MCF 10A (cell line): ENCODE measurements at regions not wholly inside any gene's neighbourhood (a gene's known extent, or its start where the extent isn't known, plus 50 kb on each side); places are given as distances from the start of the nearest gene placed in this dataset.

Experiments
- BruUV-seq: library from RNA; stranded (reverse); fragments of 400-500 nt; replicated peaks from 2 replicates; lab custom pipeline; 2021; lab: Mats Ljungman, UMichigan
- CTCF ChIA-PET: fragments of 300-600 bp; sonication (Branson Sonifier 250); formaldehyde crosslinking; extraction: SDS; loops from one replicate; lab custom pipeline; 2021; ENCODE audit warnings: antibody characterized with exemption, inconsistent platforms; lab: Yijun Ruan, JAX
- POLR2A ChIA-PET: fragments of 300-600, 350-650 bp; sonication (Branson Sonifier 250); formaldehyde crosslinking; extraction: SDS; loops from one replicate; lab custom pipeline; 2020; ENCODE audit warnings: antibody characterized with exemption, inconsistent platforms; lab: Yijun Ruan, JAX
- DNase-seq: peaks from one replicate; pipeline ENCODE4 v3.0.0-alpha.2; 2018; ENCODE audit not compliant: unreplicated experiment
- H3K27ac Mint-ChIP-seq: one replicate; pipeline ENCODE4 v1.8.0; 2022; ENCODE audit warnings: mild to moderate bottlenecking, low read depth, mixed read lengths; ENCODE audit not compliant: unreplicated experiment
- H3K27me3 Mint-ChIP-seq: one replicate; pipeline ENCODE4 v1.8.0; 2022; ENCODE audit warnings: mixed read lengths; ENCODE audit not compliant: insufficient read depth, unreplicated experiment
- H3K36me3 Mint-ChIP-seq: one replicate; pipeline ENCODE4 v1.8.0; 2022; ENCODE audit warnings: mild to moderate bottlenecking, moderate library complexity, mixed read lengths; ENCODE audit not compliant: insufficient read depth, unreplicated experiment
- H3K4me1 Mint-ChIP-seq: one replicate; pipeline ENCODE4 v1.8.0; 2022; ENCODE audit warnings: mixed read lengths; ENCODE audit not compliant: insufficient read depth, unreplicated experiment
- H3K4me3 Mint-ChIP-seq: one replicate; pipeline ENCODE4 v1.8.0; 2022; ENCODE audit warnings: mild to moderate bottlenecking, moderate library complexity, mixed read lengths; ENCODE audit not compliant: unreplicated experiment
- H3K9me3 Mint-ChIP-seq: one replicate; pipeline ENCODE4 v1.8.0; 2022; ENCODE audit warnings: mixed read lengths; ENCODE audit not compliant: unreplicated experiment
- intact Hi-C: fragments of 100-400 bp; cut with micrococcal nuclease; formaldehyde crosslinking; loops from 2 replicates; pipeline ENCODE4 v1.14.1; 2022
- TF ChIP-seq, protein P1 (sequence below): fragments of 200-600 bp; IDR thresholded peaks from one replicate; pipeline ENCODE4 v1.8.0; 2022; ENCODE audit warnings: antibody characterized with exemption, mild to moderate bottlenecking; ENCODE audit not compliant: unreplicated experiment

DNA sequence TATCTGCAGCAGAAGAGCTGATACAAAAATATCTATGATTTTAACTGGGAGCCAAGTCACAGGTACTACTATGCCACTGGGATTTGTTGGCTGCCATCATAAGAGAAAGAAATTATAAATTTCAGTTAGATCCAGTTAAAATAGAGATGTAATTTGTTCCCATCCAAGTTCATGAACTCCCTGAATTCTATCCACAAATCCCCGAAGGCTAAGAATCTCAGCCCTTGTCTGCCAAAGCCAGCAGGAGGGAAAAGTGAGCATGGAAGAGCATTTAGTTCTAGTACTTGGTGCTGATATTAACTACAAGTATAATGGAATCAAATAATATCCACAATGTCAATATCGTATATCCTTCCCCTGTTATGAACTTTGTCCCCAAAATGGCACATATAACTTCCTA is 801.1 kb upstream of the CXADR start:
- Mint-ChIP-seq H3K4me1 (peaks cover 18% of the 10 kb centered on the region), H3K27ac (no peak overlapping the region), H3K27me3 (no peaks in the 10 kb centered on the region), H3K36me3 (peaks cover 12% of the 10 kb centered on the region), H3K4me3 (no peak overlapping the region), H3K9me3 (no peaks in the 10 kb centered on the region)
- intact Hi-C loops: no loop called here
- ChIA-PET CTCF (no interaction called here), POLR2A (no interaction called here)
- BruUV-seq: no TSS peak
- TF ChIP-seq, protein P1, sequence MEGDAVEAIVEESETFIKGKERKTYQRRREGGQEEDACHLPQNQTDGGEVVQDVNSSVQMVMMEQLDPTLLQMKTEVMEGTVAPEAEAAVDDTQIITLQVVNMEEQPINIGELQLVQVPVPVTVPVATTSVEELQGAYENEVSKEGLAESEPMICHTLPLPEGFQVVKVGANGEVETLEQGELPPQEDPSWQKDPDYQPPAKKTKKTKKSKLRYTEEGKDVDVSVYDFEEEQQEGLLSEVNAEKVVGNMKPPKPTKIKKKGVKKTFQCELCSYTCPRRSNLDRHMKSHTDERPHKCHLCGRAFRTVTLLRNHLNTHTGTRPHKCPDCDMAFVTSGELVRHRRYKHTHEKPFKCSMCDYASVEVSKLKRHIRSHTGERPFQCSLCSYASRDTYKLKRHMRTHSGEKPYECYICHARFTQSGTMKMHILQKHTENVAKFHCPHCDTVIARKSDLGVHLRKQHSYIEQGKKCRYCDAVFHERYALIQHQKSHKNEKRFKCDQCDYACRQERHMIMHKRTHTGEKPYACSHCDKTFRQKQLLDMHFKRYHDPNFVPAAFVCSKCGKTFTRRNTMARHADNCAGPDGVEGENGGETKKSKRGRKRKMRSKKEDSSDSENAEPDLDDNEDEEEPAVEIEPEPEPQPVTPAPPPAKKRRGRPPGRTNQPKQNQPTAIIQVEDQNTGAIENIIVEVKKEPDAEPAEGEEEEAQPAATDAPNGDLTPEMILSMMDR: no peak
- DNase-seq: no peak

DNA sequence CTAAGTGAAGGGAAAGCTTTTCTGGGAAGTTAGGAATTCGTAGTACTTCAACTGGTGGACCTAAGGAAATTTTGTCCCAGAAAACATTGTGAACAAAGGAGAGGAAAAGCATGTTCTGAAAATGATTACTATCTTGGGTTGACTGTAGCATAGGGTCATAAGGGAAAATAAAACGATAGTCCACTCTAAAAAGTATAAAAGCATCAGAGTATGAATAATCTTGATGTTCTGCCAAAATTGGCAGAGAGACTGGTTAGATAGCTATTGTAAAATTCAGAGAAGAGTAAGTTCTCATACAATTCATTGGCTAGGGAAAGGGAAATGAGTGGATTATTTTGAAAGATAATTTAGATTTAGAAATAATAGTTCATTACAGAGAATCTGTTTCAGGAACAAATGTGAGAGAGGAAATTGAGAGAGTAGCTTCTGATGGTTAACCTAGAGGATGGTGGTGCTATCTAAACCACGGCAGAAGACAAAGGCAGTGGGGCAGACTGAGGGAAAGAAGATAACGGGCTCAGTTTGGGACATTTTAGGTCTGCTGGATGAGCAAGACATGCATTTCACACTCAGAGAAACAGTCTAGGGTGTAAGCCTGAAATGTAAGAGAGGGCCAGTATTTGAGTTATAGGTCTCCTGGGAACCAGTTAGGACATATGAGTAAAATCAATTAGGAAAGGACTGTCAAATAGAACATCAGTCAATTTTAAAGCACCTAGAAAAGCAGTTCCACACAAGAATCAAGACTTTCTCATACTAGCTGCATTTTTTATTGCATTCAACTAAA is 799.3 kb upstream of the CXADR start:
- no peak overlapping the region for H3K27ac Mint-ChIP-seq
- DNase-seq: no peak
- ChIA-PET CTCF (interaction anchor here (0.6 kb wide), 1 partner anchor 347 kb away, joined by 3 read pairs; no protein-coding TSS in a partner anchor), POLR2A (interaction anchor here (0.6 to 0.9 kb wide), 2 partner anchors 11 to 23 kb away, joined by 3 to 4 read pairs; no protein-coding TSS in a partner anchor)
- no peaks in the 10 kb centered on the region for H3K9me3 Mint-ChIP-seq
- intact Hi-C loops: no loop called here
- TF ChIP-seq, protein P1: no peak
- peaks cover 10% of the 10 kb centered on the region for H3K4me1 Mint-ChIP-seq
- H3K4me3 Mint-ChIP-seq: no peak overlapping the region
- H3K27me3 Mint-ChIP-seq: no peaks in the 10 kb centered on the region
- peaks cover 6% of the 10 kb centered on the region for H3K36me3 Mint-ChIP-seq
- no TSS peak for BruUV-seq

DNA sequence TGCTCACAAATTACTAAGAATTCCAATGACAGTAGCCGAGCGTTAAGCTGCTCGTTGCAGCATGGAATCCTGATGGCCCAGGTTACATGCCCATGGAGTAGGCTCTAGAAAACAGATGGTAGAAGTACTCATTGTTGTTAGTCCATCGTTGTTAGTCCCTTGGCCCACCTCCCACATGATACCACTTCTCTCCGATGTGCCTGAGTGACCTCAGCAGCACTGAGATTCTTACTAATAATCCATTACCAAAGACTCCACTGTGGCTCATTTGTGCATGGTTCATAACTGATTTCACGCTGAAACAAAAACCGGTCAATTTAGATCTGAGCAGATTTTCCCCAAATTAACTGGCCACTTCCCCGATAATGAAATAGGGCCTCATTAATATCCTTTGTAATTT is 772.3 kb upstream of the CXADR start:
- Mint-ChIP-seq H3K4me3 (no peak overlapping the region), H3K4me1 (no peaks in the 10 kb centered on the region), H3K27ac (no peak overlapping the region), H3K9me3 (peaks cover 9% of the 10 kb centered on the region), H3K36me3 (no peaks in the 10 kb centered on the region), H3K27me3 (no peaks in the 10 kb centered on the region)
- no TSS peak for BruUV-seq
- TF ChIP-seq, protein P1: no peak
- intact Hi-C loops: no loop called here
- POLR2A ChIA-PET: no interaction called here
- DNase-seq: no peak
- CTCF ChIA-PET: interaction anchor here (0.6 to 0.7 kb wide), 2 partner anchors 42 to 98 kb away, joined by 3 read pairs; no protein-coding TSS in a partner anchor

DNA sequence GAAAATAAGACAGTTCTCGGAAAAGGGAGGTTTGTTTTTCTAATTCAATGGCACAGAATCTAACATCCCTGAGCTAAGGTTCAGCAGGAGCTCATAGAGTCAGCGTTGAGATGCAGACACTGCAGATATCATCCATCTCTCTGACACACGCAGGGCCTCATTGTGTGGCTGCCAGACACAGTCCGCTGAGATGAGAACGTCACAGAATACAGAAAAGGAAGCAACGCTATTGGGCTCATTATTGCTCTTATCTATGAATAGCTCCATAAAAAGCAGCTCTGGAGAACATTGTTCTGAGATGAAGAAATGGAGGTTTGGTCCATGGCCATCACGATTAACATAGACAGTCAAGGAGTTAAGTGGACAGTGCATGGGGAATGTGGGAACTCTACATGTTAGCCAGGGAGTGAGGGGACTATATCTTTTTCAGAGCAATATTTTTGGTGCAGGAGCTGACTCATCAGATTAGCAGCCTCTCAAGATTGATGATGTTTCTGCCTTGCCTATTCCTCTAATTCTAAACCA is 771.6 kb upstream of the CXADR start:
- no peaks in the 10 kb centered on the region for H3K4me1 Mint-ChIP-seq
- no peak overlapping the region for H3K4me3 Mint-ChIP-seq
- POLR2A ChIA-PET: no interaction called here
- peaks cover 6% of the 10 kb centered on the region for H3K9me3 Mint-ChIP-seq
- H3K36me3 Mint-ChIP-seq: no peaks in the 10 kb centered on the region
- no peak overlapping the region for H3K27ac Mint-ChIP-seq
- intact Hi-C loops: no loop called here
- TF ChIP-seq, protein P1: no peak
- CTCF ChIA-PET: interaction anchor here (0.6 kb wide), 1 partner anchor 41 kb away, joined by 3 read pairs; no protein-coding TSS in a partner anchor
- no TSS peak for BruUV-seq
- H3K27me3 Mint-ChIP-seq: no peaks in the 10 kb centered on the region
- no peak for DNase-seq
